ENCODE measurements at regions not wholly inside any gene's neighbourhood (a gene's known extent, or its start where the extent isn't known, plus 50 kb on each side); places are given as distances from the start of the nearest gene placed in this dataset.

DNA sequence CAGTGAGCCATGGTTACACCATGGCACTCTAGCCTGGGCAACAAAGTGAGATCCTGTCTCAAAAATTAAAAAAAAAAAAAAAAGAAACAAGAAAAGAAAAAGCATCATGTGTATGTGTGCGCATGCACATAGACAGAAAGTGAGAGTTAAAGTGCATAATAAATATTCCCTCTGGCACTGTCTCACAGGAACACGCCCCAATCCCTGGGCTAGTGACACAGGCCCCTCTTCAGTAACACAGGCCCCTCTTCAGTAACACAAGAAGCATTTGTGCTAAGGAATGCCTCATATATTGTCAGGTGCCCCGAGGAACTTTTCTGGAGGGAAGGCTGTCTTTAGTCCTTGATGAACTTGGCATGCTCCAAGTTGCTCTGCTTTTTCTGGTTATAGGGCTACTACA is 57.5 kb downstream of the RPL27A start:
- in situ Hi-C loops (cut with HindIII; ENCODE audit: low pct_unique_long_range_greater_than_20kb, low sequenced_read_pairs), result no loop called here
- no peak for DNase-seq (ENCODE audit: low read depth)

DNA sequence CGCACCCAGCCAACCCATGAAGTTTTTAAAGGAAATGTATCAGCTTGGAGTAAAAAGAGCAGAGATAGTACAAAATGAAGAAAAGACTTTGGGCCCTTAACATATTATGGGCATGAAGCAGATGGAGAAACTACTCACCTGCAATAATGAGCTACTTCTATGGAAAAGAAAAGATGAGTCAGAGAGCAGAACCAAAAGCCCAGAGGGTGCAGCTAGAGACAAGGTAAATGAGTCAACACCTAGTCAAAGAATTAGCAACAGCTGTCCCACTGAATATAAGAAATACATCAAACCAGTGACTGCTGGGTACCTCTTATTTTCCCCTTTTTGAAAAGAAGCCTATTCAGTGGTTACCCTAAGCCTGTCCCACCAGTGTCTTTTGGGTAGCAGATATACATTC is 61.8 kb downstream of the RPL27A start:
- in situ Hi-C loops (cut with HindIII; ENCODE audit: low pct_unique_long_range_greater_than_20kb, low sequenced_read_pairs), result no loop called here
- no peak for DNase-seq (ENCODE audit: low read depth)

DNA sequence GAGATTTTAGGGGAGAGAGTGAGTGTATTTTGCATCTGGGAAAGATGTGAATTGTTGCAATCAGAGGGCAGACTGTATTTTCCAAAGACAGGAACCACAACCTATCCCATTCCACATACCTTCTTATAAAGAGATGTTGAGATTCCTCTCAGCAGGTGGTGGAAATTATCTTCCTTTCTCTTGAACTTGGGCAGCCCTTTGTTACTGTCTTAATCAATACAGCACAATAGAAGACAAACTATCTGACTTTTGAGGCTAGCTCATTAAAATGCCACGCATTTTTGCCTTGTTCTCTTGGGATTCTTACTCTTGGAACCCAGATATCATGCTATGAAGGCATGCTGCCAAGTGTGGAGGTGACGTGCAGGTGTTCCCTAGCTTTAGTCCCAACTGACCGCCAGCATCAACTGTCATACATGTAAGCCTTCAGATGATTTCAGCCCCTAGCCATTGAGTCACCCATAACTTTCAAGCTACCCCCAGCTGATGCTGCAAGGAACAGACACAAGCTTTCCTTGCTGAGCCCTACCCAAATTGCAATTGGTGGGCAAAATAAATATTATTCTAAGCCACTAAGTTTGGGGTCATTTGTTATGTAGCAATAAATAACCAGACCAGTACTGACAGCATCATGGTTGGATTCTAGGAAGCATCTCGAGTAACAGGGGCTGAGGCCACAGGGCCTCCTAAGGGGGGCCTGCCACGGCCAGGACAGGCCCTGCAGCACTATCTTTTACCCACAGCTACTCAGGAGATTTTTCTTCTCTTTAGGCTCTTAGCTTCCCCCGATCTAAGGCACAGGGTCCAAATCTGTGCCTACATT is 63.0 kb downstream of the RPL27A start:
- in situ Hi-C loops (cut with HindIII; ENCODE audit: low pct_unique_long_range_greater_than_20kb, low sequenced_read_pairs), result no loop called here
- no peak for DNase-seq (ENCODE audit: low read depth)

DNA sequence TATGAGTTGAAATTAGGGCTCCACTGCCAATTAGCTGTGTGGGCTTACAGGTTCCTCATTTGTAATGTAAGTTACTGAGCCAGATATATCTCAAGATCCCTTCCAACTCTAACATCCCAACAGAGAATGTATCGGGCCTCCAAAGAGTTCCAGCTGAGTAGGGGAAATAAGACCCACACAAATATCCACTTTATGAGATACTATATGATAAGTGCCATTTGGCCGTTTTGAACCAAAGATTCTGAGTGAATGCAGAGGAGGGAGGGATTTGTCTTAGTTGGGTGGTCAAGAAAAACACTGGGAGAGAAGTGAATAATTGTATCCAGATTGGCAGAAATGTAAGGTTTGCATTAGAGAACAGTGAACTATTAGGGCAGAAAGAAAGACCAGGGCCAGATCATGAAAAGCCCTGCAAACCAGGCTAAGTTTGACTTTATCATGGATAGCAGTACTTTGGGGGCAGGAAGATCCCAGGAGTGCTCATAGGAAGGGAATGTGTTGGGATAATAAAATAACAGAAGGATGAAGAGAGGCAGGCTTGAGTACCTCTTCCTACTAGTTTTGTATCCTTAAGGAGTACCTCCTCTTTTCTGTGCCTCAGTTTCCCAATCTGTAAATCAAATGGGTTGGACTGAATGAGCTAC is 63.9 kb downstream of the RPL27A start:
- in situ Hi-C loops (cut with HindIII; ENCODE audit: low pct_unique_long_range_greater_than_20kb, low sequenced_read_pairs), result no loop called here
- no peak for DNase-seq (ENCODE audit: low read depth)

DNA sequence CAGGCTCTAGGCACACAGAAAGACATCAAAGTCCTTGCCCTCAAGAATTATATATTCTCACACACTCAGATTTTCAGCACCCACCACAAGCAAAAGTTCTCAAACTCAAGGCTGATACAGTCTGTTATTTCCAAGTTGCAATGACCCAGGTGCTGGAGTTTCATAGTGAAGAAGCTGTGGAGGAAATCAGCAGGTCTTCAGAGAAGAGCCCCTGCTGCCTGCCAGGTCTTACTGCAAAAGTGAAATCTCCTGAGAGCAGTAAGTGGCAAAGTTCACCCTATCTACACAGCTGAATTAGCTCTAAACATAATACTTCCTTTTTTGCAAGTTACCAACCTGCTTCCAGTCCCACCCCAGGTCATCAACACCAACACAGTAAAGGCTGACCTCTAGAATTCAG is 64.6 kb downstream of the RPL27A start:
- no peak for DNase-seq (ENCODE audit: low read depth)
- in situ Hi-C loops (cut with HindIII; ENCODE audit: low pct_unique_long_range_greater_than_20kb, low sequenced_read_pairs), result no loop called here

DNA sequence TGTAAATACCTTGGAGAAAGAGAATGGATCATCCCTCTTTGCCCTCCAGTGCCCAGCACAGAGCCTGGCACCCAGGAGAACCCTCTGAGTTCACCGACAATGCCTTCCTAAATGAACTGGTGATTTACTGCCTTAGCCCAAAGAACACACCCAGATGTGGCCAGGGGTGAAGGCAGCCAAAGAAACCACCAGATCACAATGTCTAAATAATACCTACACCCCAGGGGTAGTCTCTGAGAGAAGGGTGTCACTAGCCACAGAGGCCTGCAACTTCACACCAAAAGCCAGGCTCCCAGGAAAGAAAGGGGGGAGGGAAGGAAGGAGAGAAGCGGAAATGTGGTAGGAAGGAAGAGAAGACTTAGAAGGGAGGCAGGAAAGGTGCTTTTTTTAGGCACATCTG is 65.7 kb downstream of the RPL27A start:
- DNase-seq (ENCODE audit: low read depth), result no peak
- in situ Hi-C loops (cut with HindIII; ENCODE audit: low pct_unique_long_range_greater_than_20kb, low sequenced_read_pairs), result no loop called here

DNA sequence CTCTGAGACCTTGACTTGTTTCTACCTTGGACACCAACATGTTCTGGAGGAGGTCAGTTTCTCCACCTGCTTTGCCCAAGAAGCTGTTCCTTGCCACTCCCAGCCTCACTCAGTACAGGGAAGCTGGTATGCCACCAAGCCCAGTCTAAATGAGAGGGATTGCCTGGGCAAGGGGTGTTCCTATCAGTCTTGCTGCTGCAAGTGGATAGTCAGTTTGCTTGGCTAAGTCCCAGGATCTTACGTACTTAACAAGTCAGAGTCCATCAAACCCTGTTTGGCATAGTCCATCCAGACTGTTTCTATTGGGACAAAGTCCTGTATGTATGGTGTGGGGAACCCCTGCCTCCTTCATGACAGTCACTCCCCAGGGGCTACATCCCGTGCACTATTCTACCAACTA is 66.6 kb downstream of the RPL27A start:
- in situ Hi-C loops (cut with HindIII; ENCODE audit: low pct_unique_long_range_greater_than_20kb, low sequenced_read_pairs), result no loop called here
- no peak for DNase-seq (ENCODE audit: low read depth)

DNA sequence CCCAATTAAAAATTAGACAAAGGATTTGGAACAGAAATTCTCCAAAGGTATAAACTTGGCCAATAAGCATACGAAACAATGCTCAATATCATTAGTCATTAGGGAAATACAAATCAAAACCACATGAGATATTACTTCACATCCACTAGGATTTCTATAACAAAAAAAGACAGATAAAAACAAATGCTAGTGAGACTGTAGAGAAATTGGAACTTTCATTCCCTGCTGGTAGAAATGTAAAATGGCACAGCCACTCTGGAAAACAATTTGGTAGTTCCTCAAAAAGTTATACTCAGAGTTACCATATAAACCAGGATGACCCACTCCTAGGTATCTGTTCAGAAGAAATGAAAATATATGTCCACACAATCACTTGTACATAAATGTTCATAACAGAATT is 71.6 kb downstream of the RPL27A start:
- no peak for DNase-seq (ENCODE audit: low read depth)
- in situ Hi-C loops (cut with HindIII; ENCODE audit: low pct_unique_long_range_greater_than_20kb, low sequenced_read_pairs), result no loop called here

DNA sequence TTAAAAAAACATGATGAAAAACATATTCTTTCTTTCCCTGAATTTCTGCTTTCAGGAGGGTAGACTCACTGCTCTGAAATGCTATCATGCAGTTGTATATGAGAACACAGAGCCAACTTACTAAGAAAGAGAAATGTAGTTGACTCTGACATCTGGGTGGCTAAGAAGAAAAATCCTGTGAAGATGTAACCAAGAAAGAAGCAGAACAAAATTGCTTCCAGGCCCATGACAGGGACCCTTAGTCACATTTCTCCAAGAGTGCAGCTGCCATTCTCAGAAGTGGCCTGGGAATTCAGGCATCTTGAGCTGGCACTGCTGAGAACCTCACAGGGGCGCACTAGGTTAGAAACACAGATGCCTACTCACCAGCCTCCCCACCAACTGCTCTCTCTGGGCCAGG is 73.6 kb downstream of the RPL27A start:
- no peak for DNase-seq (ENCODE audit: low read depth)
- in situ Hi-C loops (cut with HindIII; ENCODE audit: low pct_unique_long_range_greater_than_20kb, low sequenced_read_pairs), result no loop called here

DNA sequence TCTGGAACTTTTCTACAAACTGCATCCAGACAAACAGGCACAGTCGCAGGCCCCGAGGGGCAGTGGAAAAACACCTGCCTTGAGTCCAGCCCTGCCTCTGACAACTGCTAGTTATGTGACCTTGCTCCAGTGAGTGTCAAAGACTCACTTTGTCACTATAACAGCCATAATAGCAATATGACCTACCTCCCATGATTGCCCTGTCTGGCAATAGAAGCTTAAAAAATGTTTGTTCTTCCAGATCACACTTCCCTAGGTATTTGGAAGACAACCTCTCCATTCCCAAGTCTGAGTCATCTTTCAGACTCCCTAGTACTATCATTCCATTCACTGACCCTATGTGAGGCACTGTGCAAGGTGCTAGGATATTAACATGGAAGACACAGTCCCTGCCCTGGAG is 74.5 kb downstream of the RPL27A start:
- peak; percentile 21 for DNase-seq (ENCODE audit: low read depth)

DNA sequence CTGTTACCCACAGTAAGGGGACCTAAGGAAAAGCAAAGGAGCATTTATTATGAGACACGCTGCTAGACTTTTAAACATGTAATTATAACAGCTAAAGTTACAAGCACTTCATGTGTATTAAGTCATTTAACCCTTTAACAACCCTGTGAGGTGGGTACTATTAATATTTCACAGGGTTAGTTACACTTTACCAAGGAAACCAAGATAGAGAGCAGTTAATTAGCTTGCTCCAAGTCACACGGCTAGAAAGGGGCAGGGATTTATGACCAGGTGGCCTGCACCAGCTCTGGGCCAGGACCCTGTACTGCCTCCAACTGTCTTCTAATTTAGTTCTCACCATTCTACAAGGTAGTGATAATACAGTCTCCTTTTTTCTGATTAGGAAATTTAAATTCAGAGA is 74.9 kb downstream of the RPL27A start:
- in situ Hi-C loops (cut with HindIII; ENCODE audit: low pct_unique_long_range_greater_than_20kb, low sequenced_read_pairs), result no loop called here
- peak; percentile 18 for DNase-seq (ENCODE audit: low read depth)

More for the DNA sequence above, 74.5 kb downstream of the RPL27A start:
- in situ Hi-C loops (cut with HindIII; ENCODE audit: low pct_unique_long_range_greater_than_20kb, low sequenced_read_pairs), result no loop called here

DNA sequence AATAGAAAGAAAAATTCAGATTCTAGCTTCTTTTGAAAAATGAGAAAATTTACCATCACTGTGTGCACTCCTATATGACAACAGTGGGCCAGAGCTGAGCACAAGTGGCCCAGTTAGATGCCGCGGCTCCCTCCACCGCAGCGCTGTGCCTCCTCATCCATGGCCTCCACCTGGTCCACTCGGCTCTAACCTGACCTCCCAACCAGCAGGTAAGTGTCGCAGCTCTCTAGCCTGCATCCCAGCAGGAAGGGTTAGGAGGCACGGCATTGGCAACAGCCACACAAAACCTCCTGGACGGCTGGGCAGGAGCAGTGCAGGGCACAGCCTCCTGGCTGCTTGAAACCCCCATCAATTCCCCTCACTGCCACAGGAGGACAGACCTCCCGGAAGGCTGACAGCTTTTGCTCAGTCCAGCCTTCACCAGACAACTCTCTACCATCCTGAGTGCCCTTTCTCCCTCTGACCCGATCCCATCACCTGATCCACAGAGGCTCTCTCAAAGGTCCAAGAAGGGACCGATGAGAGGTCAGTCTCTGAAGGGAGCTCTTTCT is 76.1 kb downstream of the RPL27A start:
- no peak for DNase-seq (ENCODE audit: low read depth)
- in situ Hi-C loops (cut with HindIII; ENCODE audit: low pct_unique_long_range_greater_than_20kb, low sequenced_read_pairs), result no loop called here

DNA sequence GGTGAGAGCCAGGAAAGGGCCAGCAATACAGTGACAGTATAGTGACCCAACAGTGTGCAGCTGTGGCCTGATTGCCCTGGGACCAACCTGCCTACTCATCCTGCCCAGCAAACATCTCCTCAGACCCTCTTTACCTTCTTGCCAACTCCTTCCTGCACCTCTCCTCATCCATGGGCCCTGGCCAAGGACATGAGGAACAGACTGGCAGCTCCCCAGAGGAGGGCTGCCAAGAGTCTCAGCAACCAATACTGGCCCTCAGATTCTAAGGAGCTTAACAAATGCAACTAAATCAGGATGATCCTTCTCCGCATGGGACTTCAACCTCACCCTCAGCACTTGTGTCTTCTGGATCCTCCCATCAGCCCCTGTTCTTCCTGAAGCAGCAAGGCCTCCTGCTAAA is 77.0 kb downstream of the RPL27A start:
- in situ Hi-C loops (cut with HindIII; ENCODE audit: low pct_unique_long_range_greater_than_20kb, low sequenced_read_pairs), result no loop called here
- DNase-seq (ENCODE audit: low read depth), result no peak

DNA sequence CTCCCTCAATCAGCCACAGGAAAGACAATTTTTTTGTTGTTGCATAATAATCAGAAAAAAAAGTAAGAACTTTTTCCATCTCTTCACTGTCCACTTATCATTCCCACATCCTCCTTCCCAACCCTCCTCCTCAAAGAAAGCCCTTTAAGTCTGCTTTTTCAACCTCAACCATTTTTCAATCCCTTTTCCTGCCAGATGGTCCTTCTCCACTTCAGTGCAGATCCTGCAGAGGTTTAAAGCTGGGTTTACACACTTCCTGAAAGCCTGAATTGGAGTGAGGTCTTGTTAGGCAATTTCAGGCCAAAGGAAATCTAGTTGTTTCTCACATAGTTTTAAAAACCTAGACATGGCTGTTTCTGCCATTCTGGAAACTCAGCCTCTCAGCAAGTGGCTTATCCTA is 78.3 kb downstream of the RPL27A start:
- in situ Hi-C loops (cut with HindIII; ENCODE audit: low pct_unique_long_range_greater_than_20kb, low sequenced_read_pairs), result no loop called here
- no peak for DNase-seq (ENCODE audit: low read depth)

DNA sequence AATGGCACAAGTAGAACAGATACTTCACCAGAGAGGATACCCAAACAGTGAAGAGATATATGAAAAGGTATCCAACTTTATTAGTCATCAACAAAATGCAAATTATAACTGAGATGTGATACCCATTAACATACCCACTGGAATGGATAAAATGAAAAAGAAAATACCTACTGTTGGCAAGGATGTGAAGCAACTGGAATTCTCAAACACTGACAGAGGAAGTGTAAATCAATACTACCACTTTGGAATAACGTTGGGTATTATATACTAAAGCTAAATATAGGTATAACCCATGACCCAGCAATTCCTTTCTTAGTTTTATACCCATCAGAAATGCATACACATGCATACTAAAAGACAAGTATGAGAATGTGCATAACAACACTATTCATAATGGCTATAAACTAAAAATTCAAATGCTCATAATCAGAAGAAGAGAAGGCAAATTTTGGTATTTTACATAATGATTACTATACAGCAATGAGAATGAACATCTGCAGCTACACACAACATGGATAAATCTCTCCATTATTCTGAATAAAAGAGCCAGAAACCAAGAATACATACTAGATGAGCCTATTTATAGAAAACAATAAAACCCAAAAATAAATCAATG is 80.6 kb downstream of the RPL27A start:
- in situ Hi-C loops (cut with HindIII; ENCODE audit: low pct_unique_long_range_greater_than_20kb, low sequenced_read_pairs), result no loop called here
- no peak for DNase-seq (ENCODE audit: low read depth)

DNA sequence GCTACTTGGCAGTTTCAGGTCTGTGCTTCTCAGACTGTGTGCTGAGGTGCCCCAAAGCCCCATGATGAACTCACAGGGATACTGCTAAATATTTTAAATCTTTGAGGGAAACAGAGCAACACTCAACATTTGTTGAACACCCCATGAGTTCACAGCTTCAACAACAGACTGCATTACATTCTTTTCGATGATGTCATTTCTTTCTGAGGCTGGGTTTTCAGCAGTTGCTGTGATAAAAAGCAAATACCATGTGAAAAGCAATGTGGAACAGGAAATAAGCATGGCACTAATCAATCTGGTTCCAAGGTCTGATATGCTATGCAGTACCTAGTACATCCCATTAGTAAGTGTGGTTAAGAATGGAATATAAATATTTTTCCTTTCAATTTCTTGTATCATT is 82.7 kb downstream of the RPL27A start:
- no peak for DNase-seq (ENCODE audit: low read depth)
- in situ Hi-C loops (cut with HindIII; ENCODE audit: low pct_unique_long_range_greater_than_20kb, low sequenced_read_pairs), result no loop called here

DNA sequence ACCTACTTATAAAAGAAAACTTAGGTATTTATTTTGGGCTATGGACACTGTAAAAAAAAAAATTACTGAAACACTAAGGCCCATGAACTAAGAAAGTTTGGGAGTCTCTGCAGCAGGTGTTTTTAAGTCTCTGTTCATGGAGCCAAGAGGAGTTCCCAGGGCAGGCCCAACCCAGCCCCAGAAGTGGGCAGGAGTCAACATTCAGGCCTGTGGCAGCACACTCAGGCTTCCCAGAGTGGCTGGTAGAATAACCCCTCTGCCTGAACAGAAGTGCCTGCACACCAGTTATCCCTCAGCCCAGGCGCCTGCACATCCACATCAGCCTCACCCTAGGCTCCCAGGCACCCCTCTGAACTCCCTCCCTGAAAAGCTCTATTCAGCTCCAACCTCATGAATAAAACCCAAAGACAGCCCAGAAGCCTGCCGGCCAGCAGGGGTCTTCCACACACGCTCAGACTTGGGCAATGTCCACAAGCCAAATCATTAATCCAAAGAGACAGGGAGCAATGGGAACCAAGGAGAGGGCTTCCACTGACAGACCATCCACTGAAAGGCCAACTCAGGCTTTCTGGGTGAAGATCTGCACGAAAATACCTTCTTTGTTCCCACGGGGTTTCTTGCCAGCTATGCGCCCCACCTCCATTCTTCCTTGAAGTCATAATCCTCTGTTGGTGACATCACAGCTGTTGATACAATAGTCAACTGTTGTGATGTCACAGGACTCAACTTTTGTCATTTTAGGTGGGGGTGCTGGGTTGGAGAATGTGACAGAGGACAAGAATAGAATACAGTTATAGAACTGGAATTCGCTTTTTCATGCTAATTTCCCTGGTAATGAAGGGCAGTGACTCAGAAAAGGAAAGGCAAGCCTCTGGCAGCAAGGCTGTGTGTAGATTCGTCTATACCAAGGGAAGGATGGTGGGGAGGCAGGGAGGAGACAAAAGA is 83.7 kb downstream of the RPL27A start:
- in situ Hi-C loops (cut with HindIII; ENCODE audit: low pct_unique_long_range_greater_than_20kb, low sequenced_read_pairs), result no loop called here
- no peak for DNase-seq (ENCODE audit: low read depth)

DNA sequence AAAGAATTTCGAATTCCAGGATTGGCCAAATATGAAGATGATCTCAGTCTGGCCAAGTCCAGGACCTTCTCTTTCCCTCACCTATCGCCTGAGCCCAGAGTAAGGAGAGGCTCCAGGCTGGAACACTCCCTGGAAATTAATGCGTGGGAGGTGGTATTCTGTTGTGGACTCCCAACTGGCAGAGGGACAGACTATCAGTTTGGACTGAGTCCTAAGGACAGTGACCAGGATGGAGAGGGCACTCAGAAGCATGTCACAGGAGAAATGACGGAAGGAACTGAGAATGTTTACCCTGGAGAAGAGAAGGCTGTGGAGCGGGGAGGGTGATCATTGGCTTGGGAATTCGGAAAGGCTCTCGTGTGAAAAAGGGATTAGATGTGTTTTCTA is 84.4 kb downstream of the RPL27A start:
- no peak for DNase-seq (ENCODE audit: low read depth)
- in situ Hi-C loops (cut with HindIII; ENCODE audit: low pct_unique_long_range_greater_than_20kb, low sequenced_read_pairs), result no loop called here

Data from Caki2 (cell line).